ENCODE measurements at regions not wholly inside any gene's neighbourhood (a gene's known extent, or its start where the extent isn't known, plus 50 kb on each side); places are given as distances from the start of the nearest gene placed in this dataset.

GRCh38 chr22:49080631-49081030 is 747.0 kb downstream of the BRD1 start:
- DNase-seq = no peak

DNA sequence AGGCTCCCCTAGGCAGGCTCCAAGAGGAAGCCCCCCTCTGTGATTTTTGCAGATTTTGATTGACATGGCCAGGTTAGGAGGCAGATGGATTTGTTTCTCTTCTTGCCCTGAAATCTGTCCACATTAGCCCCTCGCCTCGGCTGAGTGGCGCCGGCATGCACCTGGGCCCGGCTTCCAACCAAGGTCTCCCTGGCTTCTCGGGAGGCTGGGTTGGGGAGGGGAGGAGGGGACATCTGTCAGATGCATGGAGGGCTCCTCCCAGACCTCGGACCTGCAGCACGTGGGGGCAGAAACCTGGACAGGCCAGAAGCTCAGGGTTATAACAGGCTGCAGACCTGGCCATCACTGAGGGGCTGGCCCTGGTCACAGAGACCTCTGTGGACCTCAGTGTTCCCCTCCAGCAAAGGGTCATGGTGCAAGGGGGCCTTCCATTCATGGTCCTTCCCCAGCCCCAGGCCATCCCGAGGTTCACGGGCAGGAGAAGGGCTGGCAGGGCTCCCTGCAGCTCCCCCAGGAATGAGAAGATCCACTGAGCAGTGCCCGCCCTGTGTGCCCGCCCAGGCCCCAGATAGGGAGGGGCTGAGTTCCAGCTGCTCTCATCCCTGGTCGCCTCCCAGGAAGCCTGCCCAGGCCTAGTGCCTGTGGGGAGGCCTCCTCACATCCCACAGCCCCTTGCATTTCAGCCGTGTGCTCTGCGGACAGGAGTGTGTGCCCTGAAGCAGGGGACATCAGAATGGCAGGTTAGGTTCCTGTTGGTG is 747.8 kb downstream of the BRD1 start:
- no peak for DNase-seq

- no peak for DNase-seq
These were observed 748.5 kb downstream of the BRD1 start for GRCh38 chr22:49079027-49079725.

GRCh38 chr22:49078076-49078710 is 749.5 kb downstream of the BRD1 start:
- DNase-seq = no peak

- DNase-seq = no peak
These were observed 750.1 kb downstream of the BRD1 start for GRCh38 chr22:49077586-49077985.

GRCh38 chr22:49077036-49077393 is 750.7 kb downstream of the BRD1 start:
- DNase-seq = no peak

DNA sequence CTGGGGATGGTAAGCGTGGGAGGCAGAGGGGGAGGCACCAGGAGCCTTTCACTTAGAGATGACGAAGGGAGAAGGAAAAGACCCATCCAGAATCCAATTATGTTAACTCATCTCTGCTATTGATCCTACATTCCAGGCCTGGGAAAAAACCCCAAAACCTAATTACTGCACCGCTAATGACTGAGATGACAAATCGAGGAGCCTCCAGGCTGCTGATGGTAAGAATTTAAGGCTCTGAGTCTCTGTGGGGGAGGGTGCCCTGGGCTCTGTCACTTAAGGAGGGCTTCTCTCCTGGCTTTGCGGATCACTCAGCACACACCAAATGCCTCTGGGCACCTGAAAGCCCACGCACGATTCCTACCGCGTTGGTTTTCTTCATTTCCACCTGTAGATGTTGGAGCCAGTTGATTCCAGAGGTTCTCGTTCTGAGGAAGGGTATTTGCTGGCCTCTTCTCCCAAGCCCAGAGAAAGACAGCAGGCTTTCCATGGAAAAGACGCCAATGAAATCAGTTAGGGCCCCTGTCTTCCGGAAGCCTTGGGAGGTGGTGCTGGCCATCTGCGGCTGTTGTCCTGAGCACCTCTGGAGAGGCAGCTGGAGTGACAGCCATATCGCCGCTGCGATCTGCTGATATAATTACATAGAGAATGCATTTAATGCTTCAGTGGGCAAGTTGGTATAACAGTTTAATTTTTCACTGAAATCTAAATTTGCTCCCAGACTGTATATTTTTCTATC is 751.2 kb downstream of the BRD1 start:
- no peak for DNase-seq

DNA sequence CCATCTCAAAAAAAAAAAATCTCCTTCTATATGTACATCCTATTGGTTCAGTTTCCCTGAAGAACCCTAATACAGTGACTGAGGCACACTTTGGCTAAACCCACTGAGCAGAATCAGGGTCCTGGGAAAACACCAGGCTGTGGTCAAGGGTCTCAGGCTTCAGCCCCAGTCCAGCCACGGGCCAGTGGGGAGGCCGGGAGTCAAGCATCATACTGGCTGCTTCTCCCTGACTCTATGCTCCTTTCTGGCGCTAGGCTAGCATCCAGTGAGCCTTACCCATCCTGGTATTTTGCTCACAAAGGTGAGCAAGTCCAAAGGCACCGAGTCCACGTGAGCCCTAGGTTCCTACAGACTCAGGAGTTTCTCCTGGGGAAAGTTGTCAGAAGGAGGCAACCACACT is 752.5 kb downstream of the BRD1 start:
- no peak for DNase-seq

DNA sequence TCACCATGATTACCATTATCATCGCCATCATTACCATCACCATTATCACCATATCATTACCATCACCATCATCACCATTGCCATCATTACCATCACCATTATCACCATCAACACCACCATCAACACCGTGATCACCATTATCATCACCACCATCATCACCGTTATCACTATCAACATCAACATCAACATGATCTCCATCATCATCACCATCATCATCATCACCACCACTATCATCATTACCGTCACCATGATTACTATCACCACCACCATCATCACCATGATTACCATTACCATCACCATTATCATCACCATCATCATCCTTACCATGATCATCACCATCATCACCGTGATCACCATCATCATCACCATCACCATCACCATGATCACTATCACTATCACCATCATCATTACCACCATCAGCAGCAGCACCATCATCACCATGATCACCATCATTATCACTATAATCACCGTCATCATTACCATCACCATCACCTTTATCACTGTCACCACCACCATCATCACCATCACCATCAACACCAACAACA is 753.7 kb downstream of the BRD1 start:
- DNase-seq = no peak

DNA sequence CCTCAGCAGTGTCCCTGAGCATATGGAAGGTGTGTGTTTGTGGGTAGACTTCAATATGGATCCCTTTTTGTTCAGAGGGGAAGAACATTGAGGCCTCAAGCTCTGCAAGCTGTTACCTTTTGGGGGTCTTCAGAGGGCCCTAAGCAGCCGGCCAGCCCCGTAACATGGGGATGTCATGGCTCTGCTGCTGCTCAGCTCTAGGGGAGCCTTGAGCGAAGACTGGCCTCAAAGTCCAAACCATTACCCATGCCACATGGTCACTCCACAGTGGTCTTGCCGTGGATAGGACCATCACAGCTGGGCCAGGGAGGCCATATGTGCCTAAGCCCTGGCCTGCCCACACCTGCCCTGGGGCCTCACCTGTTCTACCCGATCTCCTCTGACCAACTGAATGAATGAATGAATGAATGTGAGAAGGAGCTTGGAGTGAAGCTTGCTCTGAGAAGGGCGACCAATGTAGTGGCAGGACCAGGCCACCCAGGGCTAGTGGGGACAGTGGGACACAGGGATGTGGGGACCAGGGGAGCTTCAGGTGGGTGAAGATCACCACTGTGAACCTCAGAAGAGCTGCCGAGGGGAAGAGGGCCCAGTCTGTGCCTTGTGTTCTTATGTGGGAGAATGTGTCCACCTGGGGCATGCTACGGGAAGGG is 754.6 kb downstream of the BRD1 start:
- no peak for DNase-seq

DNA sequence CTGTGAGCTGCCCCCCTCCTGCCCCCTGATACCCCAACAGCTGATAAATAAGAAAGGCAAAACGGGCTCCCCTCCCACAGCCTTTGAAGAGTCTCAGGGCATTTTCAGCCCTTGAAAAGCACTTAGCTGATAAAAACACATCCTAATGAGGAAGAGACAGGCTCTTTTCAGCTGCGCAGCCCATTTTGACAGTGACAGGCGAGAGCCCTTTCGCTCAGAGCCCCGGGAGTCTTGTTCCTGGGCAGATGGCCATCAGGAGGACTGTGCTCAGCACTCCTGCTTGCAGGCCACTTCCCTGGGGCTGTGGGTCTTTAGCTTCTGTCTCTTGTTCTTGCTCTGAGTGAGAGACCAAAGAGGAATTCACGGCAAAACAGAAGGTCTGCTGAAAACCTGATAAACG is 757.2 kb downstream of the BRD1 start:
- no peak for DNase-seq

GRCh38 chr22:49068861-49069500 is 758.7 kb downstream of the BRD1 start:
- no peak for DNase-seq

DNA sequence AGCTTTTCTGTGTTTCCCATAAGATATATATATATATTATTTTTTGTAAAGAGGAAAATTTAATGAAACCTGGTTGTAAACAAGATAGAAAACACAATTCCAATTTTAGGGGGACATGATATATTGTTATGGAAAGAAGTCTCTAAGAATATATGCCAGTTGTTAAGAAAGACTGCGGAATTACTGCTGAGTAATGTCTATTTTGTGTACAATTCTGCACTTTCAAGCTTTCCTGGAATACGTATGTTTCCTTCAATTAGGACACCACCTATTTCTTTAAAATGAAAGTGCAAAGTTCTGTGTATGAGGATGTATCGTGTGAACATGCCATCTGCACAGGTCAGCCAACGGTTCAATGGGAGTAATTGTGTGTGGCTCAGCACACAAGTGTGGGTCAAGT is 760.2 kb downstream of the BRD1 start:
- DNase-seq = no peak

- no peak for DNase-seq
These were observed 761.1 kb downstream of the BRD1 start for GRCh38 chr22:49066619-49067018.

- DNase-seq = no peak
These were observed 762.8 kb downstream of the BRD1 start for GRCh38 chr22:49064836-49065235.

DNA sequence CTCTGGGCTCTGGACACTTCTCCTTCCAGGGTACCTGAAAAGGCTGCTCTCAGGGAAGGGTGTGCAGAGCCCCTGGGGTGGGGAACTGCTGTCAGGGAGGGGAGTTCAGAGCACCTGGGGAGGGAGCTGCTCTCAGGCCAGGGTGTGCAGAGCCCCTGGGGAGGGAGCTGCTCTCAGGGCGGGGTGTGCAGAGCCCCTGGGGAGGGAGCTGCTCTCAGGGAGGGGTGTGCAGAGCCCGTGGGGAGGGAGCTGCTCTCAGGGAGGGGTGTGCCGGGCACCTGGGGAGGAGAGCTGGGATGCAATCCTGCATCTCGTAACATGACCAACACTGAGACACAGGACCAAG is 764.2 kb downstream of the BRD1 start:
- DNase-seq = no peak

GRCh38 chr22:49062802-49063544 is 764.7 kb downstream of the BRD1 start:
- no peak for DNase-seq

GRCh38 chr22:49062155-49062801 is 765.4 kb downstream of the BRD1 start:
- DNase-seq = no peak

DNA sequence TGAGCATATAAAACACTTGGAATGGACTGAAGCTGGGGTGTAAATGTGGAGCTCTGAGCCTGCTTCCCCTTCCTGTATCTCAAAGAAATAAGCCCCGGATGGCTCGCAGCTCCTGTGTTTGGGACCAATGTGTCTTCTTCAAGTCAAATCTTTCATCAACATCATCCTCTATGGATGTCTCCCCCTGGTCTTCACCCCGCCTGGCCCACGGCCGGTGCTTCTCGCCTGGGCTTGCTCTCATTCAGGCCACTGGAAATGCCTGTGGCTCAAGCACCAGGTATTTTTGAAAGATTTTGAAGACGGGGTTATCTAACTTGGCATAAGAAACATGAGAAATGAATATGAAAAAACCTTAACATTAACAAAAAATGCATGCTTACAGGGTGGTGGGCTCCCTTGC is 769.8 kb downstream of the BRD1 start:
- no peak for DNase-seq

- DNase-seq = no peak
These were observed 771.4 kb downstream of the BRD1 start for GRCh38 chr22:49056301-49056700.

DNA sequence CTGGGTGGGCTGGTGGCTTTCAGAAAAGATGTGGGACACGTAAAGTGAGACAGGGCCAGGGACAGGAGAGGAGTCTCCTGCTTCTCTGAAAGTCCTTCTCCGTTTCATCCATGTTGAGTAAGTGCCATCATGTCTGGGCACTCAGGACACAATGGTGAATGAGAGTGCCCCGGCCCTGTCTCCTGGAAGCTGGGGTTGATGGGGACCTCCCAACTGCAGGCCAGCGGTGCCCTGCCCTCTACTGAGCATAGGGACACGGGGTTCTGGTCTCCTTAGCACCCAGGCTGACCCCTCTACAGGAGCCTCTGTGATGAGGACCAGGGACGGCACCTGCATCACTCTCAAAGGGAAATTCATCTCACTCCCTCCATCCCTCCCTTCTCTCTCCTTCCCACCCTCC is 772.3 kb downstream of the BRD1 start:
- DNase-seq = no peak

Measured in hematopoietic multipotent progenitor cell treated with erythropoietin and hydrocortisone succinate and interleukin-3 and kit ligand, for 6 days (in vitro differentiated cells).